ENCODE measurements at regions not wholly inside any gene's neighbourhood (a gene's known extent, or its start where the extent isn't known, plus 50 kb on each side); places are given as distances from the start of the nearest gene placed in this dataset.

GRCh38 chr11:87440076-87440770 is 402.5 kb downstream of the TMEM135 start:
- Histone ChIP-seq H3K9me3 (ENCODE audit: control insufficient read depth, insufficient read depth, low read depth, low read length) (no peaks in the 10 kb centered on the region), H3K36me3 (ENCODE audit: control insufficient read depth, insufficient read depth, low read length) (no peaks in the 10 kb centered on the region), H3K79me2 (ENCODE audit: control insufficient read depth, insufficient read depth, low read length) (no peaks in the 10 kb centered on the region), H3K4me2 (ENCODE audit: extremely low read depth, insufficient read depth, low read length) (no peak overlapping the region), H3K27ac (ENCODE audit: insufficient read depth, low read length) (peak overlapping the region; percentile 53), H3K4me1 (ENCODE audit: control insufficient read depth, extremely low read depth, insufficient read depth, low read length) (peaks cover 17% of the 10 kb centered on the region), H2AFZ (ENCODE audit: low read length) (no peak overlapping the region), H4K20me1 (ENCODE audit: control insufficient read depth, extremely low read depth, insufficient read depth, low read length) (no peaks in the 10 kb centered on the region), H3K27me3 (ENCODE audit: control insufficient read depth, insufficient read depth, low read length) (no peaks in the 10 kb centered on the region), H3K9ac (ENCODE audit: insufficient read depth, low read length) (no peak overlapping the region), H3K4me3 (replicated peaks in 1 of 4; ENCODE audit: control extremely low read depth in 1 of 4, insufficient read depth in 1 of 4, low read depth in 3 of 4, low read length in 4 of 4) (no peak overlapping the region)
- no peak for DNase-seq (ENCODE audit: low read depth in 2 of 2)
- TF ChIP-seq EZH2 (IDR thresholded peaks at IDR 0.05; ENCODE audit: low read length, missing control alignments) (no peak), CTCF (conservative IDR thresholded peaks at IDR 0.05 in 1 of 2, IDR thresholded peaks at IDR 0.05 in 1 of 2; ENCODE audit: low read depth in 1 of 2, low read length in 2 of 2) (no peak)

DNA sequence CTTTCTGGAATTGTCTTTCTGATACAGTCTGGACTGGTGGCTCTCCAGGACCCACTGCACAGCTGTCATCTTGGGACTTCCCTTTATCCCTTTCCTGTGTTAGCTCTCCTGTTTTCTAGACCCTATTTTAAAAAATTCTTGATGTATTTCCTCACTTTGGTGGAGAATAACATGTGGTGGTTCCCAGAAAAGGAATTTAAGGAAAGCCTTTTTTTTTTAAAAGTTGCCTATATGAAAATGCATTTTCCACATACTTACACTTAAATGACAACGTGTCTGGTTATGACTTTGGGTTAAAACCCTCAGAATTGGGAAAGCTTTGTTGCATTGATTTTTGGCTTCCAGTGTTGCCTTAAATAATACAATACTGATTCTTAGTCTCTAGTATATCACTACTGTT is 400.7 kb downstream of the TMEM135 start:
- DNase-seq (ENCODE audit: low read depth in 2 of 2): no peak
- peaks cover 13% of the 10 kb centered on the region for H3K4me1 ChIP-seq (ENCODE audit: control insufficient read depth, extremely low read depth, insufficient read depth, low read length)
- H3K9me3 ChIP-seq (ENCODE audit: control insufficient read depth, insufficient read depth, low read depth, low read length): no peaks in the 10 kb centered on the region
- H3K4me3 ChIP-seq (replicated peaks in 1 of 4; ENCODE audit: control extremely low read depth in 1 of 4, insufficient read depth in 1 of 4, low read depth in 3 of 4, low read length in 4 of 4): no peak overlapping the region
- H4K20me1 ChIP-seq (ENCODE audit: control insufficient read depth, extremely low read depth, insufficient read depth, low read length): no peaks in the 10 kb centered on the region
- peak overlapping the region; percentile 46 for H3K27ac ChIP-seq (ENCODE audit: insufficient read depth, low read length)
- no peaks in the 10 kb centered on the region for H3K79me2 ChIP-seq (ENCODE audit: control insufficient read depth, insufficient read depth, low read length)
- no peak overlapping the region for H3K4me2 ChIP-seq (ENCODE audit: extremely low read depth, insufficient read depth, low read length)
- TF ChIP-seq CTCF (conservative IDR thresholded peaks at IDR 0.05 in 1 of 2, IDR thresholded peaks at IDR 0.05 in 1 of 2; ENCODE audit: low read depth in 1 of 2, low read length in 2 of 2) (no peak), EZH2 (IDR thresholded peaks at IDR 0.05; ENCODE audit: low read length, missing control alignments) (no peak)
- no peak overlapping the region for H2AFZ ChIP-seq (ENCODE audit: low read length)
- no peaks in the 10 kb centered on the region for H3K36me3 ChIP-seq (ENCODE audit: control insufficient read depth, insufficient read depth, low read length)
- no peak overlapping the region for H3K9ac ChIP-seq (ENCODE audit: insufficient read depth, low read length)
- no peaks in the 10 kb centered on the region for H3K27me3 ChIP-seq (ENCODE audit: control insufficient read depth, insufficient read depth, low read length)

DNA sequence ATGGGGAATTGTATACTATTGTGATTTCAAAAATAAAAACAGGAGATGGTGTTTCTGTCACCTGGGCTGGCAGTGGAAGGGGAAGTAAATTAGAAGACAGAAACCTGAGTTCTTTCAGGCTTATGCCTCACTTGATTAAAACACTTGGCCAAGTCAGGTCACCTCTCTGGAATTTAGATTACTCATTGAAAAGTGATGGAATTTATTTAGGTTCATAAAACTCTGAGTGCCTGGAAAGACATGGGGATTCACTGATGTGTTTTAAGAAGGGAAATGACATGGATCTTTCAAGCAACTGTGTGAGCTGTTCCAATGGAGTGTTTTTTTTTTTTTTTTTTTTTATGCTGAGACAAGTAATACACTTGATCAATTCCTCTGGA is 400.1 kb downstream of the TMEM135 start:
- no peaks in the 10 kb centered on the region for H3K79me2 ChIP-seq (ENCODE audit: control insufficient read depth, insufficient read depth, low read length)
- H3K36me3 ChIP-seq (ENCODE audit: control insufficient read depth, insufficient read depth, low read length): no peaks in the 10 kb centered on the region
- no peak overlapping the region for H3K4me3 ChIP-seq (replicated peaks in 1 of 4; ENCODE audit: control extremely low read depth in 1 of 4, insufficient read depth in 1 of 4, low read depth in 3 of 4, low read length in 4 of 4)
- no peak overlapping the region for H3K4me2 ChIP-seq (ENCODE audit: extremely low read depth, insufficient read depth, low read length)
- DNase-seq (ENCODE audit: low read depth in 2 of 2): peak in 1 of 2 donors; percentile 92
- no peaks in the 10 kb centered on the region for H3K9me3 ChIP-seq (ENCODE audit: control insufficient read depth, insufficient read depth, low read depth, low read length)
- peak overlapping the region; percentile 9 for H3K27ac ChIP-seq (ENCODE audit: insufficient read depth, low read length)
- no peak overlapping the region for H2AFZ ChIP-seq (ENCODE audit: low read length)
- TF ChIP-seq EZH2 (IDR thresholded peaks at IDR 0.05; ENCODE audit: low read length, missing control alignments) (no peak), CTCF (conservative IDR thresholded peaks at IDR 0.05 in 1 of 2, IDR thresholded peaks at IDR 0.05 in 1 of 2; ENCODE audit: low read depth in 1 of 2, low read length in 2 of 2) (no peak)
- H3K4me1 ChIP-seq (ENCODE audit: control insufficient read depth, extremely low read depth, insufficient read depth, low read length): peaks cover 13% of the 10 kb centered on the region
- no peaks in the 10 kb centered on the region for H4K20me1 ChIP-seq (ENCODE audit: control insufficient read depth, extremely low read depth, insufficient read depth, low read length)
- H3K9ac ChIP-seq (ENCODE audit: insufficient read depth, low read length): no peak overlapping the region
- no peaks in the 10 kb centered on the region for H3K27me3 ChIP-seq (ENCODE audit: control insufficient read depth, insufficient read depth, low read length)
